ENCODE measurements at regions not wholly inside any gene's neighbourhood (a gene's known extent, or its start where the extent isn't known, plus 50 kb on each side); places are given as distances from the start of the nearest gene placed in this dataset.

DNA sequence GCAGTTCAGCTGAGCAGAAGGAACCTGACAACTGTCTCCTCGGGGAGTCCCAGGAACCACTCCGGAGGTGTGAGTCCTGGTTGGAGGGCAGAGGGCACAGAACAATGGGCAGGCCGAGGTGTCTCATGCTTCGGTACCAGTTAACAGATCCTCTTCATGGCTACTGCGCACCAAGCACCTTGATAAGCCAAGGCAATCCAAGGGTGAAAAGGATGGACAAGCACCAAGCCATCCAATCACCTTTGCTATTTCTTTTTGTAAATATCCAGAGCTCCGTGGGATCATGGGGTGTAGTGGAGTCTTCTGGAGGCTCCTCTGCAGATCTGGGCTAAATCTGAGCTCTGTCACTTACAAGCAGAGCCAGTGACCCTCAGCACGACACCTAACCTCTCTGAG is 233.5 kb downstream of the WDR11 start:
- TF ChIP-seq POLR2A (IDR thresholded peaks at IDR 0.05) (no peak), POLR2AphosphoS5 (IDR thresholded peaks at IDR 0.05) (no peak)
